ENCODE measurements at regions not wholly inside any gene's neighbourhood (a gene's known extent, or its start where the extent isn't known, plus 50 kb on each side); places are given as distances from the start of the nearest gene placed in this dataset.
"Not testable (repeated sequence)": the region's sequence is repeated elsewhere in the genome, so short reads cannot be mapped to it uniquely, and the experiment has no call there.

DNA sequence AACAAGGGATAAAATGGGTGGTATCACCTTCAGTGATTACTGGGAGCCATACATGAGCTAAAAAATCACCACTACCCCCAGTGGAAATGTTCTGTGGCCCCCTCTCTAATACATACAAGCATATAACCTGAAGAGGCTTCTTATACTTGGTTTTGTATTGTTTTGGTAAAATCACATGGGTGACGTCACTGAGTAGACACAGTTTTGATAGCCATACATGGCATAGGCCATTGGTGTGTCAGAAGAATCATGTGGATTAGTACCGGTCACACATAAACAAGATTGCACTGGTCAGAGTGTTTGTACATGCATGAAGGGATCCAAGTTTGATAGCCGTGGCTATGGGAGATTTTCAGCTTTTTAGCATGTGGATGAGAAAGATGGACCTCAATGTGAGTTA is 131.9 kb upstream of the RADX start:
- intact Hi-C loops (cut with DNase I): no loop called here
- H3K36me3 ChIP-seq: no peaks in the 10 kb centered on the region
- 87% methylated on average over 3 of the region's 3 CpGs for WGBS

GRCh38 chrX:106481341-106481740 is 130.4 kb upstream of the RADX start:
- intact Hi-C loops (cut with DNase I): no loop called here
- no peak overlapping the region for H3K4me3 ChIP-seq
- H3K36me3 ChIP-seq: no peaks in the 10 kb centered on the region

More for the DNA sequence above, 131.9 kb upstream of the RADX start:
- Histone ChIP-seq H3K4me3 (no peak overlapping the region), H3K27ac (no peak overlapping the region), H3K4me1 (replicated peaks) (no peaks in the 10 kb centered on the region), H3K9me3 (no peaks in the 10 kb centered on the region), H3K27me3 (replicated peaks; ENCODE audit: insufficient read depth) (no peaks in the 10 kb centered on the region)
- no peak for DNase-seq (ENCODE audit: low spot score)
- TF ChIP-seq POLR2A (IDR thresholded peaks at IDR 0.05) (no peak), POLR2AphosphoS5 (IDR thresholded peaks at IDR 0.05) (no peak), CTCF (IDR thresholded peaks at IDR 0.05) (no peak)

DNA sequence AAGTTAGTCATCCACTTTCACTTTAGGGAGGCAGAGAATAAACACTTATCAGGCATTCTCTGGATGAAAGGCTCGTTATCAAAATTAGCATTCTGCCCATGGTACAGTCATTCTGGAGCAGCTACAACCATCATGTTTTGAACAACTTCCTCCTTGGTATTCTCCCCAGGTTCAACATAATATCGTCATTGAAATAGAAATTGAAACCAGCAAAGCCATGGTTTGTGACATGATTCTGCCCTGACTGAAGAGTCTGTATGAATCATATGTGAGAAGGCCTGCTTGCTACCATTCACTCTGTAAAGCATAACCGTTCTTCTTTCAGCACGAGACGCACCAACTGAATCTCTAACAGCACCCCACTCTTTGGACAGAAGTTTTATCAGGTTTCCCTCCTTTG is 127.5 kb upstream of the RADX start:
- H3K36me3 ChIP-seq: no peaks in the 10 kb centered on the region
- TF ChIP-seq CTCF (IDR thresholded peaks at IDR 0.05) (no peak), POLR2AphosphoS5 (IDR thresholded peaks at IDR 0.05) (no peak), POLR2A (IDR thresholded peaks at IDR 0.05) (no peak)
- no peaks in the 10 kb centered on the region for H3K4me1 ChIP-seq (replicated peaks)
- H3K9me3 ChIP-seq: no peaks in the 10 kb centered on the region
- no peak overlapping the region for H3K4me3 ChIP-seq
- no peaks in the 10 kb centered on the region for H3K27me3 ChIP-seq (replicated peaks; ENCODE audit: insufficient read depth)
- WGBS: 79% methylated on average over 5 of the region's 5 CpGs
- intact Hi-C loops (cut with DNase I): no loop called here
- H3K27ac ChIP-seq: no peak overlapping the region
- DNase-seq (ENCODE audit: low spot score): no peak

More at GRCh38 chrX:106481341-106481740, 130.4 kb upstream of the RADX start:
- DNase-seq (ENCODE audit: low spot score): peak; percentile 22
- Histone ChIP-seq H3K27me3 (replicated peaks; ENCODE audit: insufficient read depth) (no peaks in the 10 kb centered on the region), H3K27ac (no peak overlapping the region), H3K9me3 (no peaks in the 10 kb centered on the region), H3K4me1 (replicated peaks) (no peaks in the 10 kb centered on the region)
- 0% methylated on average over 1 of the region's 1 CpG for WGBS
- peak; percentile 26 to 70 (median 62) for TF ChIP-seq CTCF (IDR thresholded peaks at IDR 0.05)
- no peak for TF ChIP-seq POLR2AphosphoS5 (IDR thresholded peaks at IDR 0.05)
- no peak for TF ChIP-seq POLR2A (IDR thresholded peaks at IDR 0.05)

DNA sequence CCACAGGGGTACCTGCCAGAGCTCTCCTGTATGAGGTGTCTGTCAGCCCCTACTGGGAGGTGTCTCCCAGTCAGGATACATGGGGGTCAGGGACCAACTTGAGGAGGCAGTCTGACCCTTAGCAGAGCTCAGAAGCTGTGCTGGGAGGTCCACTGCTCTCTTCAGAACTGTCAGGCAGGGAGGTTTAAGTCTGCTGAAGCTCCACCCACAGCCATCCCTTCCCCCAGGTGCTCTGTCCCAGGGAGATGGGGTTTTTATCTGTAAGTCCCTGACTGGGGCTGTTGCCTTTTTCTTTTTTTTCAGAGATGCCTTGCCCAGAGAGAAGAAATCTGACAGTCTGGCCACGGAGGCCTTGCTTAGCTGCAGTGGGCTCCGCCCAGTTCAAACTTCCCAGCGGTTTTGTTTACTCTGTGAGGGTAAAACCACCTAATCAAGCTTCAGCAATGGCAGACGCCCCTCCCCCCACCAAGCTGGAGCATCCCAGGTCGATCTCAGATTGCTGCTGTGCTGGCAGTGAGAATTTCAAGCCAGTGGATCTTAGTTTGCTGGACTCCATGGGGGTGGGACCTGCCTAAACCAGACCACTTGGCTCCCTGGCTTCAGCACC is 118.5 kb upstream of the RADX start:
- H3K27me3 ChIP-seq (replicated peaks; ENCODE audit: insufficient read depth); H3K9me3 ChIP-seq; H3K4me1 ChIP-seq (replicated peaks); H3K27ac ChIP-seq; H3K36me3 ChIP-seq; DNase-seq (ENCODE audit: low spot score); intact Hi-C loops (cut with DNase I); H3K4me3 ChIP-seq: not testable (repeated sequence)
- 20% methylated on average over 3 of the region's 5 CpGs for WGBS

DNA sequence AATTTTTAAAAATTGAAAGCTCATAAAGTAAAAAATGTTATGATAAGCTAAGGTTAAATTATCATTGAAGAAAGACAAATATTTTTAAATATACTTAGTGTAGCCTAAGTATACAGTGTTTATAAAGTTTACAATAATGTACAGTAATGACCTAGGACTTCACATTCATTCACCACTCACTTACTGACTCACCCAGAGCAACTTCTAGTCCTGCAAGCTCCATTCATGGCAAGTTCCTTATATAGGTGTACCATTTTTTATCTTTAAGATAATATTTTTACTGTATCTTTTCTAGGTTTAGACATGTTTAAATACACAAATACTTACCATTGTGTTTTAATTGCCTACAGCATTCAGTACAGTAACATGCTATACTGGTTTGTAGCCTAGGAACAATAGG is 112.3 kb upstream of the RADX start:
- no peaks in the 10 kb centered on the region for H3K27me3 ChIP-seq (replicated peaks; ENCODE audit: insufficient read depth)
- H3K4me1 ChIP-seq (replicated peaks): no peaks in the 10 kb centered on the region
- H3K9me3 ChIP-seq: no peaks in the 10 kb centered on the region
- intact Hi-C loops (cut with DNase I): no loop called here
- H3K27ac ChIP-seq: no peak overlapping the region
- no peak for DNase-seq (ENCODE audit: low spot score)
- TF ChIP-seq POLR2A (IDR thresholded peaks at IDR 0.05) (no peak), CTCF (IDR thresholded peaks at IDR 0.05) (no peak), POLR2AphosphoS5 (IDR thresholded peaks at IDR 0.05) (no peak)
- no peaks in the 10 kb centered on the region for H3K36me3 ChIP-seq
- no peak overlapping the region for H3K4me3 ChIP-seq
